MM.1S (cell line): ENCODE measurements at regions not wholly inside any gene's neighbourhood (a gene's known extent, or its start where the extent isn't known, plus 50 kb on each side); places are given as distances from the start of the nearest gene placed in this dataset.
A peak's percentile ranks its signal among the peaks of the same experiment; 100 is the strongest.

Experiments
- DNase-seq: peaks from one replicate; pipeline ENCODE4 v3.0.0-alpha.2; 2015
- H2AFZ ChIP-seq: fragments of 300-600 bp; sonication (generic); 2 replicates; pipeline ENCODE4 v1.6.0; 2016; ENCODE audit warnings: antibody characterized with exemption, low read length
- H3F3A ChIP-seq: fragments of 300-600 bp; sonication (generic); 2 replicates; pipeline ENCODE4 v1.6.1; 2016; ENCODE audit warnings: mild to moderate bottlenecking, antibody characterized with exemption, low read length, moderate library complexity, mixed read lengths; ENCODE audit not compliant: insufficient read depth
- H3K27ac ChIP-seq: fragments of 300-600 bp; sonication (generic); 2 replicates; pipeline ENCODE4 v1.5.1; 2016; ENCODE audit warnings: mild to moderate bottlenecking, low read length
- H3K27me3 ChIP-seq: fragments of 300-600 bp; sonication (generic); replicated peaks from 2 replicates; pipeline ENCODE4 v1.6.0; 2016; ENCODE audit warnings: low read length; ENCODE audit not compliant: insufficient read depth
- H3K36me3 ChIP-seq: fragments of 300-600 bp; sonication (generic); replicated peaks from 2 replicates; pipeline ENCODE4 v1.6.1; 2016; ENCODE audit warnings: mild to moderate bottlenecking, low read length, mixed read lengths; ENCODE audit not compliant: insufficient read depth
- H3K4me1 ChIP-seq: fragments of 300-600 bp; sonication (generic); 2 replicates; pipeline ENCODE4 v1.6.1; 2016; ENCODE audit warnings: low read length, mixed read lengths
- H3K4me2 ChIP-seq: fragments of 300-600 bp; sonication (generic); 2 replicates; pipeline ENCODE4 v1.6.0; 2016; ENCODE audit warnings: low read depth, low read length
- H3K4me3 ChIP-seq: fragments of 300-600 bp; sonication (generic); 2 replicates; pipeline ENCODE4 v1.5.1; 2016; ENCODE audit warnings: low read length, mixed read lengths
- H3K79me2 ChIP-seq: fragments of 300-600 bp; sonication (generic); 2 replicates; pipeline ENCODE4 v1.6.1; 2016; ENCODE audit warnings: mixed run types, low read length, mixed read lengths
- H3K9ac ChIP-seq: fragments of 300-600 bp; sonication (generic); 2 replicates; pipeline ENCODE4 v1.6.1; 2016; ENCODE audit warnings: low read length, mixed read lengths
- H3K9me2 ChIP-seq: fragments of 300-600 bp; sonication (generic); replicated peaks from 2 replicates; pipeline ENCODE4 v1.6.1; 2016; ENCODE audit warnings: mild to moderate bottlenecking, low read length, mixed read lengths; ENCODE audit not compliant: insufficient read depth
- H3K9me3 ChIP-seq: fragments of 300-600 bp; sonication (generic); replicated peaks from 2 replicates; pipeline ENCODE4 v1.6.1; 2016; ENCODE audit warnings: mild to moderate bottlenecking, low read length, mixed read lengths; ENCODE audit not compliant: insufficient read depth
- H4K20me1 ChIP-seq: fragments of 300-600 bp; sonication (generic); 2 replicates; pipeline ENCODE4 v1.6.1; 2016; ENCODE audit warnings: mild to moderate bottlenecking, low read length, moderate library complexity, mixed read lengths; ENCODE audit not compliant: insufficient read depth
- CTCF ChIP-seq: fragments of 300-600 bp; sonication (generic); IDR thresholded peaks from 2 replicates; pipeline ENCODE4 v1.5.1; 2016; ENCODE audit warnings: antibody characterized with exemption, low read length, mixed read lengths
- EZH2 ChIP-seq: fragments of 300-600 bp; sonication (generic); optimal IDR thresholded peaks from 2 replicates; pipeline ENCODE3; 2017; ENCODE audit warnings: low read depth, mild to moderate bottlenecking, antibody characterized with exemption, low read length, mixed read lengths
- EZH2phosphoT487 ChIP-seq: fragments of 300-600 bp; sonication (generic); IDR thresholded peaks from 2 replicates; pipeline ENCODE4 v1.6.1; 2018; ENCODE audit warnings: antibody characterized with exemption, low read length

- Histone ChIP-seq H3F3A (no peaks in the 10 kb centered on the region), H3K4me2 (no peak overlapping the region), H3K9ac (no peak overlapping the region), H3K79me2 (no peaks in the 10 kb centered on the region), H3K4me3 (no peak overlapping the region), H4K20me1 (no peaks in the 10 kb centered on the region), H3K27ac (no peak overlapping the region), H3K27me3 (no peaks in the 10 kb centered on the region), H2AFZ (no peak overlapping the region), H3K4me1 (peaks cover 10% of the 10 kb centered on the region; the same call in 1 of the 2 replicates), H3K9me2 (no peaks in the 10 kb centered on the region), H3K9me3 (no peaks in the 10 kb centered on the region), H3K36me3 (no peaks in the 10 kb centered on the region)
- no peak for TF ChIP-seq EZH2
- TF ChIP-seq CTCF, result peak; percentile 83
- no peak for TF ChIP-seq EZH2phosphoT487
- peak; percentile 68 for DNase-seq
Observed at GRCh38 chr13:73708393-73708985, 425.7 kb downstream of the KLF12 start.

- Histone ChIP-seq H3K4me3 (no peak overlapping the region), H3K36me3 (no peaks in the 10 kb centered on the region), H3K79me2 (no peaks in the 10 kb centered on the region), H3K4me1 (peaks cover 21% of the 10 kb centered on the region), H4K20me1 (no peaks in the 10 kb centered on the region), H3K9me2 (no peaks in the 10 kb centered on the region), H2AFZ (no peak overlapping the region), H3K27ac (peak overlapping the region; percentile 11; the same call in 1 of the 2 replicates), H3K27me3 (no peaks in the 10 kb centered on the region), H3F3A (peaks cover 15% of the 10 kb centered on the region), H3K9ac (no peak overlapping the region), H3K4me2 (no peak overlapping the region), H3K9me3 (no peaks in the 10 kb centered on the region)
- peak; percentile 75 for DNase-seq
- TF ChIP-seq EZH2phosphoT487, result no peak
Observed at GRCh38 chr13:73704587-73704986, 429.6 kb downstream of the KLF12 start.

GRCh38 chr13:73703606-73704005 is 430.6 kb downstream of the KLF12 start:
- H3K4me3 ChIP-seq, result no peak overlapping the region
- H3K9me3 ChIP-seq, result no peaks in the 10 kb centered on the region
- H3F3A ChIP-seq, result peaks cover 15% of the 10 kb centered on the region
- H3K9ac ChIP-seq, result no peak overlapping the region
- no peak for TF ChIP-seq EZH2
- TF ChIP-seq EZH2phosphoT487, result no peak
- TF ChIP-seq CTCF, result no peak
- H3K79me2 ChIP-seq, result no peaks in the 10 kb centered on the region
- H4K20me1 ChIP-seq, result no peaks in the 10 kb centered on the region
- no peaks in the 10 kb centered on the region for H3K9me2 ChIP-seq
- H3K4me2 ChIP-seq, result peak overlapping the region; percentile 71; the same call in 1 of the 2 replicates
- H3K4me1 ChIP-seq, result peaks cover 21% of the 10 kb centered on the region
- H3K36me3 ChIP-seq, result no peaks in the 10 kb centered on the region
- no peaks in the 10 kb centered on the region for H3K27me3 ChIP-seq
- no peak overlapping the region for H3K27ac ChIP-seq
- DNase-seq, result no peak
- no peak overlapping the region for H2AFZ ChIP-seq

- peaks cover 15% of the 10 kb centered on the region for H3F3A ChIP-seq
- H3K4me2 ChIP-seq, result peak overlapping the region; percentile 71
- no peak overlapping the region for H2AFZ ChIP-seq
- no peaks in the 10 kb centered on the region for H3K79me2 ChIP-seq
- H4K20me1 ChIP-seq, result no peaks in the 10 kb centered on the region
- TF ChIP-seq EZH2 (no peak), EZH2phosphoT487 (no peak), CTCF (no peak)
- H3K9me3 ChIP-seq, result no peaks in the 10 kb centered on the region
- peaks cover 21% of the 10 kb centered on the region for H3K4me1 ChIP-seq
- peak overlapping the region; percentile 82 for H3K27ac ChIP-seq
- peak overlapping the region; percentile 47 for H3K9ac ChIP-seq
- no peaks in the 10 kb centered on the region for H3K36me3 ChIP-seq
- peak; percentile 92 for DNase-seq
- no peaks in the 10 kb centered on the region for H3K9me2 ChIP-seq
- H3K27me3 ChIP-seq, result no peaks in the 10 kb centered on the region
- peak overlapping the region; percentile 41 for H3K4me3 ChIP-seq
Observed at GRCh38 chr13:73702419-73703071, 431.7 kb downstream of the KLF12 start.
